Hepatocyte (in vitro differentiated cells): ENCODE measurements at regions not wholly inside any gene's neighbourhood (a gene's known extent, or its start where the extent isn't known, plus 50 kb on each side); places are given as distances from the start of the nearest gene placed in this dataset.

ENCODE experiments used
- EZH2 ChIP-seq: fragments of 200-600 bp; sonication (generic); IDR thresholded peaks from 2 replicates; pipeline ENCODE4 v1.6.1; 2016; ENCODE audit warnings: antibody characterized with exemption, mild to moderate bottlenecking, borderline replicate concordance
- EZH2phosphoT487 ChIP-seq: fragments of 200-600 bp; sonication (generic); IDR thresholded peaks from one replicate; pipeline ENCODE4 v1.6.1; 2018; ENCODE audit warnings: antibody characterized with exemption, mild to moderate bottlenecking, low read depth, moderate library complexity; ENCODE audit not compliant: unreplicated experiment, severe bottlenecking

DNA sequence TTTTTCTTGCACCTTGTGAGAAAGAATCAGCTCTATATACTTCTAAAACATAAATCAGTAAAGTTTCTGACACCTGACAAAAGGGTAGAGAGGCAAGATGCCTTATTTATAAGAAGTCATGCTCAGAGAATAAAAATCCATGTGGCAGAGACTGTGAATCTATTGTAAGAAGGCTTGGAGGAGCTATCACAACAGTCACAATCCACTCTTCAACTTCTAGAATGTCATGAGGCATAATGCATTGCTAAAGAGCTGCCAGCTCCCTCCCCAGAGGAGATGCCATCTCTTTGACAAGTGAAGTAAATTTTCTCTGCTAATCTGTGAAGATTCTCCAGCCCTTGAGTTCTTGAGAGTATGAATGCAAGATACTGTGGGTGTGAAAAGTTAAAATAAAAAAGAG lies 971.2 kb upstream of the IGFBP7 start:
- TF ChIP-seq EZH2phosphoT487 (no peak), EZH2 (no peak)
